HG02885 (cell line): ENCODE measurements at regions not wholly inside any gene's neighbourhood (a gene's known extent, or its start where the extent isn't known, plus 50 kb on each side); places are given as distances from the start of the nearest gene placed in this dataset.

Experiments used
- ATAC-seq: cut with Tn5 transposase; IDR thresholded peaks from one replicate; pipeline ENCODE4 v1.9.1; 2021; ENCODE audit warnings: mild to moderate bottlenecking; ENCODE audit not compliant: unreplicated experiment, poor library complexity

- no peak for ATAC-seq
Observed at GRCh38 chr20:40591536-40591935, 97.5 kb downstream of the MAFB start.

GRCh38 chr20:40591119-40591518 lies 97.9 kb downstream of the MAFB start:
- ATAC-seq = no peak

- ATAC-seq = no peak
Observed at GRCh38 chr20:40589581-40589980, 99.5 kb downstream of the MAFB start.

- ATAC-seq = no peak
Observed at GRCh38 chr20:40588891-40589290, 100.1 kb downstream of the MAFB start.

GRCh38 chr20:40587038-40587437 lies 102.0 kb downstream of the MAFB start:
- ATAC-seq = no peak

- no peak for ATAC-seq
Observed at GRCh38 chr20:40584130-40584809, 104.8 kb downstream of the MAFB start.

- no peak for ATAC-seq
Observed at GRCh38 chr20:40583636-40584035, 105.4 kb downstream of the MAFB start.

GRCh38 chr20:40583205-40583604 lies 105.8 kb downstream of the MAFB start:
- no peak for ATAC-seq

- ATAC-seq = no peak
Observed at GRCh38 chr20:40582531-40582930, 106.5 kb downstream of the MAFB start.

GRCh38 chr20:40579701-40580100 lies 109.3 kb downstream of the MAFB start:
- ATAC-seq = no peak

GRCh38 chr20:40578961-40579360 lies 110.1 kb downstream of the MAFB start:
- no peak for ATAC-seq

GRCh38 chr20:40575851-40576250 lies 113.2 kb downstream of the MAFB start:
- ATAC-seq = no peak

GRCh38 chr20:40572251-40572650 lies 116.8 kb downstream of the MAFB start:
- ATAC-seq = no peak

- ATAC-seq = no peak
Observed at GRCh38 chr20:40571639-40572038, 117.4 kb downstream of the MAFB start.

- no peak for ATAC-seq
Observed at GRCh38 chr20:40568200-40568599, 120.8 kb downstream of the MAFB start.

GRCh38 chr20:40565682-40566040 lies 123.4 kb downstream of the MAFB start:
- no peak for ATAC-seq

GRCh38 chr20:40565001-40565681 lies 123.9 kb downstream of the MAFB start:
- ATAC-seq = no peak

- no peak for ATAC-seq
Observed at GRCh38 chr20:40563296-40563950, 125.6 kb downstream of the MAFB start.

- no peak for ATAC-seq
Observed at GRCh38 chr20:40562031-40562430, 127.0 kb downstream of the MAFB start.

GRCh38 chr20:40561187-40561586 lies 127.8 kb downstream of the MAFB start:
- no peak for ATAC-seq

- ATAC-seq = no peak
Observed at GRCh38 chr20:40558212-40558611, 130.8 kb downstream of the MAFB start.

- no peak for ATAC-seq
Observed at GRCh38 chr20:40551125-40551530, 137.9 kb downstream of the MAFB start.
